ENCODE measurements at regions not wholly inside any gene's neighbourhood (a gene's known extent, or its start where the extent isn't known, plus 50 kb on each side); places are given as distances from the start of the nearest gene placed in this dataset.

- FAIRE-seq: no peak
- TF ChIP-seq NBN (IDR thresholded peaks at IDR 0.05): no peak
- TF ChIP-seq SP1 (IDR thresholded peaks at IDR 0.05; ENCODE audit: low read depth, low read length): no peak
- TF ChIP-seq TBL1XR1 (IDR thresholded peaks at IDR 0.05; ENCODE audit: low read depth, low read length): no peak
- TF ChIP-seq BCL11A (IDR thresholded peaks at IDR 0.05; ENCODE audit: low read depth, low read length): no peak
- TF ChIP-seq, protein P1, sequence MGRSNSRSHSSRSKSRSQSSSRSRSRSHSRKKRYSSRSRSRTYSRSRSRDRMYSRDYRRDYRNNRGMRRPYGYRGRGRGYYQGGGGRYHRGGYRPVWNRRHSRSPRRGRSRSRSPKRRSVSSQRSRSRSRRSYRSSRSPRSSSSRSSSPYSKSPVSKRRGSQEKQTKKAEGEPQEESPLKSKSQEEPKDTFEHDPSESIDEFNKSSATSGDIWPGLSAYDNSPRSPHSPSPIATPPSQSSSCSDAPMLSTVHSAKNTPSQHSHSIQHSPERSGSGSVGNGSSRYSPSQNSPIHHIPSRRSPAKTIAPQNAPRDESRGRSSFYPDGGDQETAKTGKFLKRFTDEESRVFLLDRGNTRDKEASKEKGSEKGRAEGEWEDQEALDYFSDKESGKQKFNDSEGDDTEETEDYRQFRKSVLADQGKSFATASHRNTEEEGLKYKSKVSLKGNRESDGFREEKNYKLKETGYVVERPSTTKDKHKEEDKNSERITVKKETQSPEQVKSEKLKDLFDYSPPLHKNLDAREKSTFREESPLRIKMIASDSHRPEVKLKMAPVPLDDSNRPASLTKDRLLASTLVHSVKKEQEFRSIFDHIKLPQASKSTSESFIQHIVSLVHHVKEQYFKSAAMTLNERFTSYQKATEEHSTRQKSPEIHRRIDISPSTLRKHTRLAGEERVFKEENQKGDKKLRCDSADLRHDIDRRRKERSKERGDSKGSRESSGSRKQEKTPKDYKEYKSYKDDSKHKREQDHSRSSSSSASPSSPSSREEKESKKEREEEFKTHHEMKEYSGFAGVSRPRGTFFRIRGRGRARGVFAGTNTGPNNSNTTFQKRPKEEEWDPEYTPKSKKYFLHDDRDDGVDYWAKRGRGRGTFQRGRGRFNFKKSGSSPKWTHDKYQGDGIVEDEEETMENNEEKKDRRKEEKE (IDR thresholded peaks at IDR 0.05): no peak
- no peak for TF ChIP-seq HDAC6 (IDR thresholded peaks at IDR 0.05; ENCODE audit: unreplicated experiment)
- TF ChIP-seq MEF2A (IDR thresholded peaks at IDR 0.05; ENCODE audit: insufficient read depth, low read depth, low read length): no peak
- TF ChIP-seq NFYB (IDR thresholded peaks at IDR 0.05; ENCODE audit: insufficient read depth, low read depth, low read length): no peak
- no peak for TF ChIP-seq NR2C1 (IDR thresholded peaks at IDR 0.05)
- TF ChIP-seq NRF1 (conservative IDR thresholded peaks at IDR 0.05; ENCODE audit: low read depth, low read length): no peak
- TF ChIP-seq CEBPZ (IDR thresholded peaks at IDR 0.05; ENCODE audit: low read depth, low read length): no peak
- WGBS (ENCODE audit: insufficient coverage, insufficient replicate concordance, low lambda C conversion rate, missing lambda C conversion rate): 57% methylated on average over 2 of the region's 2 CpGs
- ChIA-PET CTCF (interaction anchor here (1.0 to 5.1 kb wide), 4 partner anchors 15 to 70 kb away, joined by 3 to 86 read pairs (median 5); no protein-coding TSS in a partner anchor), POLR2A (no interaction called here), RAD21 (ENCODE audit: unreplicated experiment) (interaction anchor here (1.7 kb wide), 1 partner anchor 60 kb away, joined by 15 read pairs; no protein-coding TSS in a partner anchor), SMC1A (ENCODE audit: uncharacterized antibody, unreplicated experiment) (interaction anchor here (1.7 to 2.1 kb wide), 2 partner anchors 58 to 62 kb away, joined by 5 to 7 read pairs; no protein-coding TSS in a partner anchor)
- no TSS peak for BruUV-seq (replicated peaks)
- H3K79me2 ChIP-seq (ENCODE audit: control insufficient read depth, insufficient read depth, low read length): no peaks in the 10 kb centered on the region
- no peak overlapping the region for H3K27ac ChIP-seq (ENCODE audit: control insufficient read depth, insufficient read depth)
- no peaks in the 10 kb centered on the region; the same call in 1 of the 2 replicates for H4K20me1 ChIP-seq (ENCODE audit: control insufficient read depth, insufficient read depth)
- ATAC-seq: no peak
- H3K4me3 ChIP-seq: no peak overlapping the region
- no peak overlapping the region for H2AFZ ChIP-seq (ENCODE audit: control insufficient read depth, low read depth, low read length)
- H3K4me1 ChIP-seq (ENCODE audit: control insufficient read depth, insufficient read depth, low read length): no peaks in the 10 kb centered on the region
- in situ Hi-C loops (cut with MboI): loop anchor here (5.0 kb wide), 1 partner anchor 57 kb away; no protein-coding TSS in a partner anchor
- no peaks in the 10 kb centered on the region for H3K36me3 ChIP-seq (ENCODE audit: control insufficient read depth in 2 of 2, insufficient read depth in 2 of 2, low read length in 1 of 2)
- H3K27me3 ChIP-seq (replicated peaks in 1 of 2; ENCODE audit: control insufficient read depth in 2 of 2, insufficient read depth in 2 of 2, low read length in 1 of 2): no peaks in the 10 kb centered on the region; a peak in 1 of 4 replicates
- no peak overlapping the region for H3K4me2 ChIP-seq (ENCODE audit: control insufficient read depth, insufficient read depth)
- no peak for DNase-seq (ENCODE audit: low read depth, low spot score)
- no peaks in the 10 kb centered on the region for H3K9me3 ChIP-seq (replicated peaks; ENCODE audit: control insufficient read depth, insufficient read depth, low read length)
- intact Hi-C loops (cut with micrococcal nuclease; ENCODE audit: unreplicated experiment): no loop called here
- H3K9ac ChIP-seq (ENCODE audit: control insufficient read depth, insufficient read depth, low read length): no peak overlapping the region
Observed at GRCh38 chr9:126559296-126559695, 54.4 kb upstream of the LMX1B start.
